Peyer's patch (tissue), 4 donors: ENCODE measurements at regions not wholly inside any gene's neighbourhood (a gene's known extent, or its start where the extent isn't known, plus 50 kb on each side); places are given as distances from the start of the nearest gene placed in this dataset.
"Not testable (repeated sequence)": the region's sequence is repeated elsewhere in the genome, so short reads cannot be mapped to it uniquely, and the experiment has no call there.

Experiments used
- DNase-seq, 3 donors: peaks; one replicate each; pipeline ENCODE4 v3.0.0-alpha.2; 2017 to 2019
- H3K27ac ChIP-seq, 4 donors: fragments of 200-600 bp; sonication (generic); one replicate each; pipeline ENCODE4 v1.5.1; 2016 to 2019
- H3K27me3 ChIP-seq, 2 donors: fragments of 200-600 bp; sonication (generic); one replicate each; pipeline ENCODE4 v1.5.1; 2019
- H3K36me3 ChIP-seq, 3 donors: fragments of 200-600 bp; sonication (generic); one replicate each; pipeline ENCODE4 v1.5.1; 2016 to 2019
- H3K4me1 ChIP-seq, 4 donors: fragments of 200-600 bp; sonication (generic); one replicate each; pipeline ENCODE4 v1.5.1; 2016 to 2019
- H3K4me3 ChIP-seq, 4 donors: fragments of 200-600 bp; sonication (generic); 1 replicate in 3 of 4; 2 replicates in 1 of 4; pipeline ENCODE4 v1.5.1; 2016 to 2019; ENCODE audit warnings: mild to moderate bottlenecking in 1 of 4
- H3K9me3 ChIP-seq, 4 donors: fragments of 200-600 bp; sonication (generic); one replicate each; pipeline ENCODE4 v1.5.1; 2016 to 2019; ENCODE audit warnings: mild to moderate bottlenecking in 1 of 4
- POLR2A ChIP-seq, 2 donors: fragments of 450-650 bp; IDR thresholded peaks; one replicate each; pipeline ENCODE4 v1.5.1; 2017; ENCODE audit warnings: antibody characterized with exemption in 2 of 2, mild to moderate bottlenecking in 2 of 2, moderate library complexity in 2 of 2
- TF ChIP-seq, protein P1 (sequence below), 6 experiments: fragments of 450-650 bp in 4 of 6; fragments of 200-600 bp in 2 of 6; sonication (generic) in 1 of 6; IDR thresholded peaks; one replicate each; pipeline ENCODE4 v1.5.1; 2017 to 2019; ENCODE audit warnings: antibody characterized with exemption in 6 of 6, mild to moderate bottlenecking in 3 of 6, moderate library complexity in 1 of 6

DNA sequence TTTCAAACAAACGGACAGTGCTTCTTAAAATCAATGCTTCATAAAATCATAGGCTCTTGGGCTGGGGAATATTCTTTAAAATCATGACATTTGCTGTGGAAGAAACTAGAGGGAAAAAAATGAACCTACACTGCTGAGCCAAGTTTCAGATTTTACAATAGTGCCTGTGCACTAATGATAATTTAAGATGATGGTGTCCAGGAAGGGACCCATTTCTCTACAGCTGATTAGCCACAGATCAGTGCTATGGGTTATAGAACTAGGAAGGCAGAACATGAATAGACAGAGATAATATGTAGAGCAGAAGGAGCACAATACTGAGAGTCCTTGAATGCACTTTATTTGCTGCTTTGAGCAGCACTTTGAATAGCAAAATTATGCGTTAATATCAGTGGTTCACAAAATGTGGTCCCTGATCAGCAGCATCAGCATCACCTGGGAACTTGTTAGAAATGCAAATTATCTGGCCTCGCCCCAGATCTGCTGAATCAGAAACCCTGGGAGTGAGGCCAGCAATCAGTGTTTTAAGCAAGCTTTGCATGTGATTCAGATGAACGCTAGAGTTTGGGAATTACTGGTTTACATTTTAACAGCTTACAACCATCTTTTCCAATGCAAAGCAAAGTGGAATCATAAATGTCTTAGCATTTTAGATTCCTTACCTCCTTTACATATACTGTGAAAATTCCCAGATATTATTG is 135.8 kb upstream of the ANKRD28 start:
- no peaks in the 10 kb centered on the region for H3K36me3 ChIP-seq
- DNase-seq = no peak
- TF ChIP-seq, protein P1, sequence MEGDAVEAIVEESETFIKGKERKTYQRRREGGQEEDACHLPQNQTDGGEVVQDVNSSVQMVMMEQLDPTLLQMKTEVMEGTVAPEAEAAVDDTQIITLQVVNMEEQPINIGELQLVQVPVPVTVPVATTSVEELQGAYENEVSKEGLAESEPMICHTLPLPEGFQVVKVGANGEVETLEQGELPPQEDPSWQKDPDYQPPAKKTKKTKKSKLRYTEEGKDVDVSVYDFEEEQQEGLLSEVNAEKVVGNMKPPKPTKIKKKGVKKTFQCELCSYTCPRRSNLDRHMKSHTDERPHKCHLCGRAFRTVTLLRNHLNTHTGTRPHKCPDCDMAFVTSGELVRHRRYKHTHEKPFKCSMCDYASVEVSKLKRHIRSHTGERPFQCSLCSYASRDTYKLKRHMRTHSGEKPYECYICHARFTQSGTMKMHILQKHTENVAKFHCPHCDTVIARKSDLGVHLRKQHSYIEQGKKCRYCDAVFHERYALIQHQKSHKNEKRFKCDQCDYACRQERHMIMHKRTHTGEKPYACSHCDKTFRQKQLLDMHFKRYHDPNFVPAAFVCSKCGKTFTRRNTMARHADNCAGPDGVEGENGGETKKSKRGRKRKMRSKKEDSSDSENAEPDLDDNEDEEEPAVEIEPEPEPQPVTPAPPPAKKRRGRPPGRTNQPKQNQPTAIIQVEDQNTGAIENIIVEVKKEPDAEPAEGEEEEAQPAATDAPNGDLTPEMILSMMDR (IDR thresholded peaks at IDR 0.05) = no peak
- no peak for TF ChIP-seq POLR2A (IDR thresholded peaks at IDR 0.05)

DNA sequence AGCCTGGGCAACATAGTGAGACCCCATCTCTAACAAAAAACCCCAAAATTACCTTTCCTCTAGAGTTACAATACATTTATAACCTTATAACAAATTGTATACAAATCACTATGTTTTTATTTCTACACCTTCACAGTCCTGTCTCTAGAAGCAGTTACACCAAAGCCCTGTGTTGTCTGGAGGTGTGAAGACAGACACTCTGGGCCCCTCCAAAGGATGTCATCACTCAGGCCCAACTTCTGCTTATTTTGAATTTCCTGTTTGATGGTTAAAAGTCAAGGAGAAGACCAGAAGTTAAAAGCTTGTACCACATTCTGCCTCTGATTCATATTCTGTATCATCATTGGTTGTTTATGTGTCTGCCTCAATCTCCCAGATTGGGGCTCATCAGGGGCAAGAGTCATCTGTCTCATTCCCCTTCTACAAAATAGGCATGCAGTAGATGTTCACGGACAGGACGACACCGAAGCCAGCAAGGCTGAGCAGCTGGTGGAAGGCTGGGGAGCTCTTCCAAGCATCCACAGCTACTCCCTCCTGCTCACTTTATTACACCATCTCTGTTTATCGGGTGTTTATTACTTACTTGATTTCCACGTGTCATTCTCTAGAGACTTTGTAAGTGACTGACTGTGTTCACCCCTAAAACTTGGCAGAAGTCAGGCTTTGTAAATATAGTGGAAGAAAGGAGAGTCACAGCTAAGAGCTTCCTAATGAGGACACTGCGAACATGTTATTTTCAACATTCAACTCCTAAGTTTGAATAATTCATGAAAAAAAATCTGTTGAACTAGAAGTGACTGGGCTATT is 136.8 kb upstream of the ANKRD28 start:
- Histone ChIP-seq H3K36me3 (no peaks in the 10 kb centered on the region), H3K4me3 (no peak overlapping the region), H3K27ac (no peak overlapping the region), H3K27me3 (no peaks in the 10 kb centered on the region), H3K4me1 (no peaks in the 10 kb centered on the region), H3K9me3 (no peaks in the 10 kb centered on the region)
- no peak for DNase-seq
- no peak for TF ChIP-seq POLR2A (IDR thresholded peaks at IDR 0.05)
- TF ChIP-seq, protein P1 (IDR thresholded peaks at IDR 0.05) = no peak

More for the DNA sequence above, 135.8 kb upstream of the ANKRD28 start:
- Histone ChIP-seq H3K27me3 (no peaks in the 10 kb centered on the region), H3K4me1 (no peaks in the 10 kb centered on the region), H3K4me3 (no peak overlapping the region), H3K27ac (no peak overlapping the region), H3K9me3 (no peaks in the 10 kb centered on the region)

DNA sequence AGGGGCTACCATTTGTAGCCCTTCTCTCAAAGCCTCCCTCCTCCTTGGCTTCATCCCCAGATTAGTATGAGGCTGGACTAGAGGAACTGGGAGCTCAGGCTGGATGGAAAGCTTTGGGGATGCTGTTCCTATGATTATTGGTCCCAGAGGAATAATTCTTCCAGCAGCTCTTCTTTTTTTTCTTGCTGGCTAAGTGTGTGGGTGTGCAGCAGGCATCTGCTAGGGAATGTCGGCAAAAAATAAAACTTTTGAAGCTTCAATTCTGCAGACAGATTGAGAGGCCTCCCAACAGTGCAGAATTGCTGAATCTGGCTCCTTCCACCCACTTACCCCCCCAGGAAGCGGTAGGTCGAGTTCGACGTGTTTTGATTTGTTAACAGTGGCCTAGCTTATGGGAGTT is 138.5 kb upstream of the ANKRD28 start:
- H3K4me3 ChIP-seq = no peak overlapping the region
- H3K27me3 ChIP-seq = no peaks in the 10 kb centered on the region
- H3K27ac ChIP-seq = no peak overlapping the region
- TF ChIP-seq, protein P1 (IDR thresholded peaks at IDR 0.05) = no peak
- no peak for TF ChIP-seq POLR2A (IDR thresholded peaks at IDR 0.05)
- no peaks in the 10 kb centered on the region for H3K9me3 ChIP-seq
- DNase-seq = no peak
- no peaks in the 10 kb centered on the region for H3K4me1 ChIP-seq
- H3K36me3 ChIP-seq = no peaks in the 10 kb centered on the region

DNA sequence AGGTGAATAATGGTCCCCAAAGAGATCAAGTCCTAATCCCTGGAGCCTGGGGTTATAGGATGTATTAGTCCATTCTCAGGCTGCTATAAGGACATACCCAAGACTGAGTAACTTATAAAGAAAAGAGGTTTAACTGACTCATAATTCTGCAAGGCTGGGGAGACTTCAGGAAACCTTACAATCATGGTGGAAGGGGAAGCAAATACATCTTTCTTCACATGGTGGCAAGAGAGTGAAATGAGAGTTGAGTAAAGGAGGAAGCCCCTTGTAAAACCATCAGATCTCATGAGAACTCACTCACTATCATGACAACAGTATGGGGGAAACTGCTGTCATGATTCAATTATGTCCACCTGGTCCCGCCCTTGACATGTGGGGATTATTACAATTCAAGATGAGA is 142.9 kb upstream of the ANKRD28 start:
- no peaks in the 10 kb centered on the region for H3K9me3 ChIP-seq
- no peak overlapping the region for H3K27ac ChIP-seq
- no peaks in the 10 kb centered on the region for H3K4me1 ChIP-seq
- no peak for TF ChIP-seq POLR2A (IDR thresholded peaks at IDR 0.05)
- TF ChIP-seq, protein P1 (IDR thresholded peaks at IDR 0.05) = no peak
- DNase-seq = no peak
- H3K27me3 ChIP-seq = no peaks in the 10 kb centered on the region
- no peak overlapping the region for H3K4me3 ChIP-seq
- no peaks in the 10 kb centered on the region for H3K36me3 ChIP-seq

DNA sequence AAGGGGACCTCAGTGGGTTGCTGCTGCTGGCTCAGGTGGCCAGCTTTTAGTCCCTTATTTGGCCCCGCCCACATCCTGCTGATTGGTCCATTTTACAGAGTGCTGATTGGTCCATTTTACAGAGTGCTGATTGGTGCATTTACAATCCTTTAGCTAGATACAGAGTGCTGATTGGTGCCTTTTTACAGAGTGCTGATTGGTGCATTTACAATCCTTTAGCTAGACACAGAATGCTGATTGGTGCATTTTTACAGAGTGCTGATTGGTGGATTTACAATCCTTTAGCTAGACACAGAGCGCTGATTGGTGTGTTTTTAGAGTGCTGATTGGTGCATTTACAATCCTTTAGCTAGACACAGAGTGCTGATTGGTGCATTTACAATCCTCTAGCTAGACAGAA is 143.7 kb upstream of the ANKRD28 start:
- not testable (repeated sequence) for H3K9me3 ChIP-seq, H3K4me3 ChIP-seq, H3K27me3 ChIP-seq, DNase-seq, H3K36me3 ChIP-seq, H3K27ac ChIP-seq, H3K4me1 ChIP-seq

DNA sequence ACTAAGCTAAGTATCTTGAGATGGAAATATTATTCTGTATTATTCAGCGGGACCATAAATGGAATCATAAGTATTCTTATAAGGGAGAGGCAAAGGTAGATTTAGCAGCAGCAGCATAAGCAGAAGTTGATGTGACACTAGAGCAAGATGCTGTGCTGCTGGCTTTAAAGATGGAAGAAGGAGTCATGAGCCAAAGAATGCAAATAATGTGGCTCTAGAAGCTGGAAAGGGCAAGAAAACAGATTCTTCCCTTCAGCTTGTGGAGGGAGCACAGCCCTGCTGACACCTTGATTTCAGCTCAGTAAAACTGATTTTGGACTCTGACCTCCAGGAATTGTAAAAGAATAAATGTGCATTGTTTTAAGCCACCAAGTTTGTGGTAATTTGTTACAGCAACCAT is 144.2 kb upstream of the ANKRD28 start:
- H3K27me3 ChIP-seq = no peaks in the 10 kb centered on the region
- no peak for DNase-seq
- H3K27ac ChIP-seq = no peak overlapping the region
- H3K4me3 ChIP-seq = no peak overlapping the region
- H3K4me1 ChIP-seq = no peaks in the 10 kb centered on the region
- TF ChIP-seq POLR2A (IDR thresholded peaks at IDR 0.05) = no peak
- no peaks in the 10 kb centered on the region for H3K36me3 ChIP-seq
- H3K9me3 ChIP-seq = no peaks in the 10 kb centered on the region
